H9 (cell line): ENCODE measurements at regions not wholly inside any gene's neighbourhood (a gene's known extent, or its start where the extent isn't known, plus 50 kb on each side); places are given as distances from the start of the nearest gene placed in this dataset.

ENCODE experiments used
- DNase-seq: peaks from one replicate; pipeline ENCODE4 v3.0.0-alpha.2; 2017
- H2AFZ ChIP-seq: one replicate; pipeline ENCODE4 v1.6.1; 2013; ENCODE audit warnings: mild to moderate bottlenecking, low read length, control low read depth, moderate library complexity
- H2AK5ac ChIP-seq: 2 replicates; pipeline ENCODE4 v1.6.1; 2013; ENCODE audit warnings: low read length, control low read depth, mixed read lengths; ENCODE audit not compliant: insufficient read length
- H2BK120ac ChIP-seq: one replicate; pipeline ENCODE4 v1.6.1; 2013; ENCODE audit warnings: low read depth, mild to moderate bottlenecking, low read length, control low read depth, inconsistent platforms; ENCODE audit not compliant: poor library complexity, severe bottlenecking
- H2BK12ac ChIP-seq: 2 replicates; pipeline ENCODE4 v1.6.1; 2013; ENCODE audit warnings: low read length, control low read depth, mixed read lengths, low read depth; ENCODE audit not compliant: insufficient read length
- H2BK15ac ChIP-seq: 2 replicates; pipeline ENCODE4 v1.6.1; 2013; ENCODE audit warnings: low read depth, low read length, control low read depth
- H2BK20ac ChIP-seq: one replicate; pipeline ENCODE4 v1.6.1; 2013; ENCODE audit warnings: low read depth, mild to moderate bottlenecking, low read length, control low read depth, inconsistent platforms; ENCODE audit not compliant: poor library complexity, severe bottlenecking
- H2BK5ac ChIP-seq: 2 replicates; pipeline ENCODE4 v1.6.1; 2013; ENCODE audit warnings: low read length, control low read depth, mixed read lengths; ENCODE audit not compliant: insufficient read length
- H3K14ac ChIP-seq: 2 replicates; pipeline ENCODE4 v1.6.1; 2013; ENCODE audit warnings: low read length, control low read depth; ENCODE audit not compliant: insufficient read depth
- H3K18ac ChIP-seq: 2 replicates; pipeline ENCODE4 v1.6.1; 2013; ENCODE audit warnings: low read depth, mild to moderate bottlenecking, mixed read lengths, low read length, control low read depth; ENCODE audit not compliant: insufficient read length
- H3K23ac ChIP-seq: 2 replicates; pipeline ENCODE4 v1.6.1; 2013; ENCODE audit warnings: low read length, control low read depth, mixed read lengths, low read depth; ENCODE audit not compliant: insufficient read length
- H3K23me2 ChIP-seq: 2 replicates; pipeline ENCODE4 v1.6.1; 2013; ENCODE audit warnings: low read depth, mild to moderate bottlenecking, mixed read lengths, low read length, control low read depth; ENCODE audit not compliant: insufficient read length, poor library complexity, severe bottlenecking
- H3K27ac ChIP-seq: 2 replicates; pipeline ENCODE4 v1.5.1; 2013; ENCODE audit warnings: low read length, control low read depth, mixed read lengths, low read depth; ENCODE audit not compliant: insufficient read length
- H3K27me3 ChIP-seq: 2 replicates; pipeline ENCODE4 v1.6.1; 2013; ENCODE audit warnings: low read length, control low read depth, inconsistent platforms; ENCODE audit not compliant: insufficient read depth
- H3K4ac ChIP-seq: 2 replicates; pipeline ENCODE4 v1.6.1; 2013; ENCODE audit warnings: low read depth, mild to moderate bottlenecking, control low read depth, inconsistent platforms, low read length, moderate library complexity
- H3K4me1 ChIP-seq: 2 replicates; pipeline ENCODE4 v1.6.1; 2013; ENCODE audit warnings: low read length, control low read depth, inconsistent platforms; ENCODE audit not compliant: insufficient read depth
- H3K4me2 ChIP-seq: 2 replicates; pipeline ENCODE4 v1.6.1; 2013; ENCODE audit warnings: low read length, control low read depth, mixed read lengths; ENCODE audit not compliant: insufficient read length, insufficient read depth
- H3K56ac ChIP-seq: 2 replicates; pipeline ENCODE4 v1.6.1; 2013; ENCODE audit warnings: low read depth, mild to moderate bottlenecking, mixed read lengths, low read length, control low read depth; ENCODE audit not compliant: insufficient read length
- H3K79me1 ChIP-seq: 2 replicates; pipeline ENCODE4 v1.6.1; 2013; ENCODE audit warnings: low read depth, mild to moderate bottlenecking, moderate library complexity, low read length, control low read depth, inconsistent platforms; ENCODE audit not compliant: insufficient read depth, poor library complexity, severe bottlenecking
- H3K79me2 ChIP-seq: 2 replicates; pipeline ENCODE4 v1.6.1; 2013; ENCODE audit warnings: low read length, control low read depth, inconsistent platforms; ENCODE audit not compliant: insufficient read depth
- H3K9ac ChIP-seq: 2 replicates; pipeline ENCODE4 v1.6.1; 2013; ENCODE audit warnings: low read length, control low read depth, mixed read lengths; ENCODE audit not compliant: insufficient read length; ENCODE audit errors: extremely low read depth
- H3K9me3 ChIP-seq: one replicate; pipeline ENCODE4 v1.6.1; 2013; ENCODE audit warnings: low read depth, low read length, inconsistent platforms; ENCODE audit not compliant: control insufficient read depth
- H3T11ph ChIP-seq: one replicate; pipeline ENCODE4 v1.6.1; 2013; ENCODE audit warnings: mild to moderate bottlenecking, low read length, control low read depth, inconsistent platforms
- H4K20me1 ChIP-seq: one replicate; pipeline ENCODE4 v1.6.1; 2013; ENCODE audit not compliant: control insufficient read depth, insufficient read length, insufficient read depth
- H4K5ac ChIP-seq: 2 replicates; pipeline ENCODE4 v1.6.1; 2013; ENCODE audit warnings: low read depth, mild to moderate bottlenecking, mixed read lengths, low read length, control low read depth; ENCODE audit not compliant: insufficient read length
- H4K8ac ChIP-seq: replicated peaks from 2 replicates; pipeline ENCODE4 v1.6.1; 2013; ENCODE audit warnings: low read length, control low read depth, mixed read lengths, low read depth; ENCODE audit not compliant: insufficient read length
- H4K91ac ChIP-seq: 2 replicates; pipeline ENCODE4 v1.6.1; 2013; ENCODE audit warnings: low read depth, mild to moderate bottlenecking, moderate library complexity, mixed read lengths, low read length, control low read depth; ENCODE audit not compliant: insufficient read length
- H3K27ac Mint-ChIP-seq, 3 experiments: 2 replicates in 2 of 3; 3 replicates in 1 of 3; pipeline ENCODE4 v1.8.0; 2020 to 2021; ENCODE audit warnings: mixed read lengths in 3 of 3, mild to moderate bottlenecking in 1 of 3, moderate library complexity in 1 of 3
- H3K27me3 Mint-ChIP-seq: 2 replicates; pipeline ENCODE4 v1.8.0; 2021; ENCODE audit warnings: low read depth, mild to moderate bottlenecking, moderate library complexity, mixed read lengths
- H3K36me3 Mint-ChIP-seq, 3 experiments: 2 replicates in 2 of 3; 3 replicates in 1 of 3; pipeline ENCODE4 v1.8.0; 2020 to 2021; ENCODE audit warnings: low read depth in 3 of 3, mixed read lengths in 3 of 3; ENCODE audit not compliant: insufficient read depth in 1 of 3
- H3K4me1 Mint-ChIP-seq, 2 experiments: 2 replicates each; pipeline ENCODE4 v1.8.0; 2020; ENCODE audit warnings: mixed read lengths in 2 of 2
- H3K4me3 Mint-ChIP-seq, 2 experiments: 2 replicates in 1 of 2; 3 replicates in 1 of 2; pipeline ENCODE4 v1.8.0; 2020 to 2021; ENCODE audit warnings: mild to moderate bottlenecking in 2 of 2, mixed read lengths in 2 of 2, moderate library complexity in 1 of 2
- H3K9me3 Mint-ChIP-seq, 2 experiments: 2 replicates in 1 of 2; 3 replicates in 1 of 2; pipeline ENCODE4 v1.8.0; 2020; ENCODE audit warnings: mild to moderate bottlenecking in 2 of 2, mixed read lengths in 2 of 2, moderate library complexity in 1 of 2
- WGBS: extraction: QIAGEN DNeasy Blood & Tissue Kit; methylation state at CpG from one replicate; pipeline ENCODE4 v1.1.7; 2013; ENCODE audit warnings: missing lambda C conversion rate, low lambda C conversion rate, mixed read lengths; ENCODE audit not compliant: insufficient read length; ENCODE audit errors: extremely low coverage; 5-methylcytosine and 5-hydroxymethylcytosine counted together
- TF ChIP-seq, protein P1 (sequence below): fragments of 200-600 bp; sonication (generic); conservative IDR thresholded peaks from 3 replicates; pipeline ENCODE4 v1.8.0; 2021; ENCODE audit warnings: antibody characterized with exemption, mild to moderate bottlenecking

DNA sequence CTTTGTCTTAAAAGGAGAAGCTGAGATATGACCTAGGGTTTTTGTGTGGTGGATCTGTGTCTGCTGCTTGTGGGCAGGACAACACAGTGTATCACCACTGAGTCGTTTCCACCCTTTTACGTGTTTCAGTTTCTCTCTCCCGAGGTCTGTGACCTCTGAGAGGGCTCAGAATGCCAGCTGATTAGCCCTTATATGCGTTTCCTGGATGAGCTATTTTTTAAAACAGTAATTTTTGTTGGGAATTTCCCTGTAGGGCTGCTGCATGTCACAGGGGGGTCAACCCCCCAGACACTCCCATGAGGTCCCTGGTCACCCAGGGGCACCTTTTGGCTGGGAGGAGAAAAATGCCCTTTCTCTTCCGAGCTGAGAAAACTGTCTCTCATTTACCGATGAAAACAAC lies 170.4 kb upstream of the CASK start:
- peaks cover 60 to 65% of the 10 kb centered on the region in 2 experiments for H3K4me1 Mint-ChIP-seq
- Histone ChIP-seq H3K56ac (no peak overlapping the region), H2BK15ac (no peak overlapping the region), H3K27ac (no peak overlapping the region), H2BK120ac (no peak overlapping the region), H2AK5ac (no peak overlapping the region), H3K9me3 (no peaks in the 10 kb centered on the region), H2AFZ (no peak overlapping the region), H3K4me1 (peaks cover 9% of the 10 kb centered on the region; the same call in 1 of the 2 replicates), H2BK12ac (peak overlapping the region; percentile 7), H3K79me2 (no peaks in the 10 kb centered on the region), H4K5ac (no peak overlapping the region), H2BK5ac (no peak overlapping the region), H2BK20ac (no peak overlapping the region), H3K9ac (no peak overlapping the region), H3K4me2 (no peak overlapping the region), H3K27me3 (no peaks in the 10 kb centered on the region), H4K20me1 (no peaks in the 10 kb centered on the region), H3K23me2 (no peaks in the 10 kb centered on the region), H3K79me1 (no peaks in the 10 kb centered on the region), H3K18ac (no peak overlapping the region), H3T11ph (no peak overlapping the region), H3K23ac (no peak overlapping the region), H4K91ac (no peak overlapping the region), H3K4ac (no peak overlapping the region), H4K8ac (no peak overlapping the region), H3K14ac (no peak overlapping the region)
- no peak overlapping the region; a peak in 1 of 5 replicates for H3K4me3 Mint-ChIP-seq
- no CpG with 5 or more reads among the region's 6 CpGs for WGBS
- H3K36me3 Mint-ChIP-seq = peaks cover 0 to 8% (median 0%) of the 10 kb centered on the region in 3 experiments; a peak in 2 of 7 replicates
- H3K9me3 Mint-ChIP-seq = peaks cover 27 to 34% of the 10 kb centered on the region in 2 experiments
- H3K27me3 Mint-ChIP-seq = no peaks in the 10 kb centered on the region; the same call in 1 of the 2 replicates
- TF ChIP-seq, protein P1, sequence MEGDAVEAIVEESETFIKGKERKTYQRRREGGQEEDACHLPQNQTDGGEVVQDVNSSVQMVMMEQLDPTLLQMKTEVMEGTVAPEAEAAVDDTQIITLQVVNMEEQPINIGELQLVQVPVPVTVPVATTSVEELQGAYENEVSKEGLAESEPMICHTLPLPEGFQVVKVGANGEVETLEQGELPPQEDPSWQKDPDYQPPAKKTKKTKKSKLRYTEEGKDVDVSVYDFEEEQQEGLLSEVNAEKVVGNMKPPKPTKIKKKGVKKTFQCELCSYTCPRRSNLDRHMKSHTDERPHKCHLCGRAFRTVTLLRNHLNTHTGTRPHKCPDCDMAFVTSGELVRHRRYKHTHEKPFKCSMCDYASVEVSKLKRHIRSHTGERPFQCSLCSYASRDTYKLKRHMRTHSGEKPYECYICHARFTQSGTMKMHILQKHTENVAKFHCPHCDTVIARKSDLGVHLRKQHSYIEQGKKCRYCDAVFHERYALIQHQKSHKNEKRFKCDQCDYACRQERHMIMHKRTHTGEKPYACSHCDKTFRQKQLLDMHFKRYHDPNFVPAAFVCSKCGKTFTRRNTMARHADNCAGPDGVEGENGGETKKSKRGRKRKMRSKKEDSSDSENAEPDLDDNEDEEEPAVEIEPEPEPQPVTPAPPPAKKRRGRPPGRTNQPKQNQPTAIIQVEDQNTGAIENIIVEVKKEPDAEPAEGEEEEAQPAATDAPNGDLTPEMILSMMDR = no peak
- peak overlapping the region; percentile 16 to 83 (median 75); a peak in 6 of 7 replicates for H3K27ac Mint-ChIP-seq
- DNase-seq = no peak
